ENCODE measurements at regions not wholly inside any gene's neighbourhood (a gene's known extent, or its start where the extent isn't known, plus 50 kb on each side); places are given as distances from the start of the nearest gene placed in this dataset.

GRCh38 chr1:81351864-81352263 is 448.9 kb upstream of the ADGRL2 start:
- POLR2A ChIA-PET, result no interaction called here
- intact Hi-C loops (cut with micrococcal nuclease), result no loop called here
- Mint-ChIP-seq H3K27me3 (no peaks in the 10 kb centered on the region), H3K9me3 (no peaks in the 10 kb centered on the region), H3K4me1 (no peaks in the 10 kb centered on the region), H3K4me3 (no peak overlapping the region), H3K27ac (no peak overlapping the region), H3K36me3 (ENCODE audit: low read depth) (no peaks in the 10 kb centered on the region)
- ATAC-seq (ENCODE audit: low read depth) (no peak), DNase-seq (no peak)
- CTCF ChIA-PET, result no interaction called here
- TF ChIP-seq, protein P1, sequence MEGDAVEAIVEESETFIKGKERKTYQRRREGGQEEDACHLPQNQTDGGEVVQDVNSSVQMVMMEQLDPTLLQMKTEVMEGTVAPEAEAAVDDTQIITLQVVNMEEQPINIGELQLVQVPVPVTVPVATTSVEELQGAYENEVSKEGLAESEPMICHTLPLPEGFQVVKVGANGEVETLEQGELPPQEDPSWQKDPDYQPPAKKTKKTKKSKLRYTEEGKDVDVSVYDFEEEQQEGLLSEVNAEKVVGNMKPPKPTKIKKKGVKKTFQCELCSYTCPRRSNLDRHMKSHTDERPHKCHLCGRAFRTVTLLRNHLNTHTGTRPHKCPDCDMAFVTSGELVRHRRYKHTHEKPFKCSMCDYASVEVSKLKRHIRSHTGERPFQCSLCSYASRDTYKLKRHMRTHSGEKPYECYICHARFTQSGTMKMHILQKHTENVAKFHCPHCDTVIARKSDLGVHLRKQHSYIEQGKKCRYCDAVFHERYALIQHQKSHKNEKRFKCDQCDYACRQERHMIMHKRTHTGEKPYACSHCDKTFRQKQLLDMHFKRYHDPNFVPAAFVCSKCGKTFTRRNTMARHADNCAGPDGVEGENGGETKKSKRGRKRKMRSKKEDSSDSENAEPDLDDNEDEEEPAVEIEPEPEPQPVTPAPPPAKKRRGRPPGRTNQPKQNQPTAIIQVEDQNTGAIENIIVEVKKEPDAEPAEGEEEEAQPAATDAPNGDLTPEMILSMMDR (IDR thresholded peaks at IDR 0.05), result no peak

DNA sequence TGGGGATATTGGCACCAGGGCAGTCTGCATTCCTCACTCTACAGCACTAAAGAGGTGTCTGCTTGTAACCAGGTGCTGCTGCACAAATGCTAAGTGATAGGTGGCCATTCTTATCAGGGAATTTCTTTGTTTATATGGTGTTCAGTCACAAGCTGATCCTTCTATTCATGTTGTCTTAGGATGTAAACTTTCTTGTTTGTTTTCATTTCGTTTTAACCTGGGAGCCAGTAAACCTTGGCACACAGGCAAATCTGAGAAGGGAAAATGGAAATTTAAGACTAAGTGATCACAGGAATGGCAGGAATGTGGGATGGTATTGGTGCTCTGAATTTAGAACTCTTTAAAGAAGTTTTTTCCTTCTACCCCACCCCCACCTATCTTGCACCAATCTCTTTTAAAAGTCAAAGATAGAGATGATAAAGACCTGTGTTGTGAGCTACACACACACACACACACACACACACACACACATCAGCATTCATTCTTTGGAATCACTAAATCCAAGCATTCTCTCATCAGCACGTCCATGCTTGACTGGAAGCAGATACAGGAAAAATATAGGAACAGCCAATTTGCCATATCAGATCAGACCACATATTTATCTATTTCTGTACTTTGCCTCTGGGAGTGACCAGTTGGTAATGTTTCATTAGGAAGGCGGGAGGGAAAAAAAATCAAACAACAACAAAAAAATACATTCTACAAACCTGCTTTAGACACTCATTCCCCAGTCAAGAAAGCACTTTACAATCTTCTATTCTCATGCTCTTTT is 451.4 kb upstream of the ADGRL2 start:
- intact Hi-C loops (cut with micrococcal nuclease), result no loop called here
- Mint-ChIP-seq H3K4me1 (no peaks in the 10 kb centered on the region), H3K27ac (no peak overlapping the region), H3K27me3 (no peaks in the 10 kb centered on the region), H3K9me3 (no peaks in the 10 kb centered on the region), H3K36me3 (ENCODE audit: low read depth) (no peaks in the 10 kb centered on the region), H3K4me3 (no peak overlapping the region)
- TF ChIP-seq, protein P1 (IDR thresholded peaks at IDR 0.05), result no peak
- ChIA-PET CTCF (no interaction called here), POLR2A (no interaction called here)
- DNase-seq (no peak), ATAC-seq (ENCODE audit: low read depth) (no peak)

DNA sequence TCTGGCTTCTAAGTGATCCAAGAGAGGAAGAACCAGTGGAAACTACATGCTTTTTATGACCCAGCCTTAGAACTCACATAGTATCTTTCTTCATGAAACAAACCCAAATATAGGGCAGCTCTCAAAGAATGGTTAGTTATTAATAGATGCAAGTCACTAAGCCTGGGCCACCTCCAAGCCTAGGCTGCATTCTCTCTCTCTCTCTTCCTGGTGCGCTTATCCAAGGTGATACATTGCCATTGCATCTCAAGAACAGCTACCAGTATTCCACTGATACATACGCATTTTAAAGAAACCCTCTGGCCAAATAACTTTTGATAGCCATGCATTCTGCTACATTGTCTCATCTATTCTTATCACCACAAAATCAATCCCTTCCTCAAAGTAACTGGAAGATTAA is 455.6 kb upstream of the ADGRL2 start:
- POLR2A ChIA-PET, result no interaction called here
- H3K9me3 Mint-ChIP-seq, result no peaks in the 10 kb centered on the region
- TF ChIP-seq, protein P1 (IDR thresholded peaks at IDR 0.05), result no peak

GRCh38 chr1:81340239-81340638 is 460.5 kb upstream of the ADGRL2 start:
- intact Hi-C loops (cut with micrococcal nuclease), result no loop called here
- CTCF ChIA-PET, result no interaction called here
- H3K9me3 Mint-ChIP-seq, result no peaks in the 10 kb centered on the region
- ATAC-seq (ENCODE audit: low read depth) (no peak), DNase-seq (no peak)
- TF ChIP-seq, protein P1 (IDR thresholded peaks at IDR 0.05), result no peak
- no peak overlapping the region for H3K4me3 Mint-ChIP-seq
- H3K27me3 Mint-ChIP-seq, result no peaks in the 10 kb centered on the region
- H3K36me3 Mint-ChIP-seq (ENCODE audit: low read depth), result no peaks in the 10 kb centered on the region
- H3K27ac Mint-ChIP-seq, result no peak overlapping the region
- no peaks in the 10 kb centered on the region for H3K4me1 Mint-ChIP-seq
- POLR2A ChIA-PET, result no interaction called here

More for the DNA sequence above, 455.6 kb upstream of the ADGRL2 start:
- no peaks in the 10 kb centered on the region for H3K4me1 Mint-ChIP-seq
- intact Hi-C loops (cut with micrococcal nuclease), result no loop called here
- DNase-seq (no peak), ATAC-seq (ENCODE audit: low read depth) (no peak)
- CTCF ChIA-PET, result no interaction called here
- no peak overlapping the region for H3K4me3 Mint-ChIP-seq
- H3K27ac Mint-ChIP-seq, result no peak overlapping the region
- H3K27me3 Mint-ChIP-seq, result no peaks in the 10 kb centered on the region
- no peaks in the 10 kb centered on the region for H3K36me3 Mint-ChIP-seq (ENCODE audit: low read depth)

GRCh38 chr1:81337226-81337625 is 463.5 kb upstream of the ADGRL2 start:
- H3K27ac Mint-ChIP-seq, result no peak overlapping the region
- no peak for DNase-seq
- intact Hi-C loops (cut with micrococcal nuclease), result no loop called here
- no peak overlapping the region for H3K4me3 Mint-ChIP-seq
- no peaks in the 10 kb centered on the region for H3K4me1 Mint-ChIP-seq
- CTCF ChIA-PET, result no interaction called here
- POLR2A ChIA-PET, result no interaction called here
- no peaks in the 10 kb centered on the region for H3K9me3 Mint-ChIP-seq
- TF ChIP-seq, protein P1 (IDR thresholded peaks at IDR 0.05), result no peak
- no peaks in the 10 kb centered on the region for H3K27me3 Mint-ChIP-seq
- no peaks in the 10 kb centered on the region for H3K36me3 Mint-ChIP-seq (ENCODE audit: low read depth)
- no peak for ATAC-seq (ENCODE audit: low read depth)
